Lower leg skin (tissue), 4 donors: ENCODE measurements at regions not wholly inside any gene's neighbourhood (a gene's known extent, or its start where the extent isn't known, plus 50 kb on each side); places are given as distances from the start of the nearest gene placed in this dataset.

Source experiments
- DNase-seq, 2 donors: peaks; one replicate each; pipeline ENCODE4 v3.0.0-alpha.2; 2019; ENCODE audit warnings: low spot score in 2 of 2
- H3K4me3 ChIP-seq: fragments of 200-600 bp; sonication (generic); 2 replicates; pipeline ENCODE4 v1.5.1; 2017; ENCODE audit warnings: mild to moderate bottlenecking, low read depth; ENCODE audit not compliant: poor library complexity, severe bottlenecking
- CTCF ChIP-seq, 3 donors: fragments of 450-650 bp; IDR thresholded peaks; one replicate each; pipeline ENCODE4 v1.5.1; 2016; ENCODE audit warnings: antibody characterized with exemption in 3 of 3, mild to moderate bottlenecking in 3 of 3, moderate library complexity in 2 of 3
- POLR2A ChIP-seq, 2 donors: fragments of 450-650 bp; IDR thresholded peaks; one replicate each; pipeline ENCODE4 v1.6.1; 2016 to 2017; ENCODE audit warnings: antibody characterized with exemption in 2 of 2, mild to moderate bottlenecking in 1 of 2, moderate library complexity in 1 of 2
- WGBS, 2 donors: methylation state at CpG; one replicate each; pipeline ENCODE4 v1.1.5; 2018; 5-methylcytosine and 5-hydroxymethylcytosine counted together
- intact Hi-C: fragments of 100-400 bp; cut with DNase I; formaldehyde crosslinking; loops from one replicate; pipeline ENCODE4 v1.15.0; 2023; ENCODE audit warnings: low total_unique reads

GRCh38 chr4:145347684-145348083, 134.0 kb upstream of the SMAD1 start:
- no peak for TF ChIP-seq POLR2A (IDR thresholded peaks at IDR 0.05)
- no peak for TF ChIP-seq CTCF (IDR thresholded peaks at IDR 0.05)
- no peak overlapping the region for H3K4me3 ChIP-seq
- intact Hi-C loops: no loop called here
- WGBS, 2 donors: 56 to 57% methylated on average over 5 of the region's 5 CpGs
- no peak for DNase-seq

- TF ChIP-seq POLR2A (IDR thresholded peaks at IDR 0.05): no peak
- no peak for TF ChIP-seq CTCF (IDR thresholded peaks at IDR 0.05)
- no peak for DNase-seq
- intact Hi-C loops: no loop called here
- H3K4me3 ChIP-seq: no peak overlapping the region
- 96 to 97% methylated on average over 25 of the region's 25 CpGs for WGBS, 2 donors
Observed at GRCh38 chr4:145346081-145346480, 135.6 kb upstream of the SMAD1 start.

GRCh38 chr4:145345401-145345800, 136.3 kb upstream of the SMAD1 start:
- TF ChIP-seq CTCF (IDR thresholded peaks at IDR 0.05) (no peak), POLR2A (IDR thresholded peaks at IDR 0.05) (no peak)
- DNase-seq: no peak
- no peak overlapping the region for H3K4me3 ChIP-seq
- intact Hi-C loops: no loop called here

- intact Hi-C loops: no loop called here
- TF ChIP-seq POLR2A (IDR thresholded peaks at IDR 0.05): no peak
- no peak for TF ChIP-seq CTCF (IDR thresholded peaks at IDR 0.05)
- no peak overlapping the region for H3K4me3 ChIP-seq
- no peak for DNase-seq
- 82 to 83% methylated on average over 1 of the region's 1 CpG for WGBS, 2 donors
Observed at GRCh38 chr4:145341381-145341780, 140.3 kb upstream of the SMAD1 start.

- 83 to 87% methylated on average over 7 of the region's 7 CpGs for WGBS, 2 donors
- TF ChIP-seq POLR2A (IDR thresholded peaks at IDR 0.05): no peak
- no peak for TF ChIP-seq CTCF (IDR thresholded peaks at IDR 0.05)
- intact Hi-C loops: no loop called here
- DNase-seq: no peak
- no peak overlapping the region for H3K4me3 ChIP-seq
Observed at GRCh38 chr4:145340071-145340675, 141.5 kb upstream of the SMAD1 start.

- TF ChIP-seq CTCF (IDR thresholded peaks at IDR 0.05): no peak
- no peak overlapping the region for H3K4me3 ChIP-seq
- 89 to 94% methylated on average over 3 of the region's 3 CpGs for WGBS, 2 donors
- DNase-seq: no peak
- intact Hi-C loops: no loop called here
Observed at GRCh38 chr4:145339075-145339725, 142.5 kb upstream of the SMAD1 start.
